ENCODE measurements at regions not wholly inside any gene's neighbourhood (a gene's known extent, or its start where the extent isn't known, plus 50 kb on each side); places are given as distances from the start of the nearest gene placed in this dataset.

GRCh38 chr7:13139436-13139835 is 452.0 kb downstream of the ARL4A start:
- TF ChIP-seq CTCF (conservative IDR thresholded peaks at IDR 0.05; ENCODE audit: low read depth, low read length): no peak
- no peak overlapping the region for H3K4me2 ChIP-seq

GRCh38 chr7:13144673-13145072 is 457.2 kb downstream of the ARL4A start:
- Histone ChIP-seq H3K36me3 (ENCODE audit: insufficient read depth) (no peaks in the 10 kb centered on the region), H3K27me3 (ENCODE audit: insufficient read depth, low read depth) (no peaks in the 10 kb centered on the region), H3K4me2 (no peak overlapping the region), H3K4me3 (IDR thresholded peaks at IDR 0.05; ENCODE audit: insufficient read depth, low read depth, low read length) (no peak overlapping the region), H4K20me1 (ENCODE audit: insufficient read depth) (no peaks in the 10 kb centered on the region), H3K27ac (no peak overlapping the region), H3K4me1 (ENCODE audit: low read depth, poor library complexity, severe bottlenecking) (no peaks in the 10 kb centered on the region), H2AFZ (ENCODE audit: low read depth) (no peak overlapping the region), H3K79me2 (ENCODE audit: insufficient read depth, low read depth) (no peaks in the 10 kb centered on the region), H3K9ac (no peak overlapping the region)
- no peak for TF ChIP-seq CTCF (conservative IDR thresholded peaks at IDR 0.05; ENCODE audit: low read depth, low read length)

More at GRCh38 chr7:13139436-13139835, 452.0 kb downstream of the ARL4A start:
- Histone ChIP-seq H3K79me2 (ENCODE audit: insufficient read depth, low read depth) (no peaks in the 10 kb centered on the region), H3K27me3 (ENCODE audit: insufficient read depth, low read depth) (no peaks in the 10 kb centered on the region), H3K9ac (no peak overlapping the region), H4K20me1 (ENCODE audit: insufficient read depth) (no peaks in the 10 kb centered on the region), H3K4me1 (ENCODE audit: low read depth, poor library complexity, severe bottlenecking) (no peaks in the 10 kb centered on the region), H2AFZ (ENCODE audit: low read depth) (no peak overlapping the region), H3K4me3 (IDR thresholded peaks at IDR 0.05; ENCODE audit: insufficient read depth, low read depth, low read length) (no peak overlapping the region), H3K27ac (no peak overlapping the region), H3K36me3 (ENCODE audit: insufficient read depth) (no peaks in the 10 kb centered on the region)

GRCh38 chr7:13148548-13148947 is 461.1 kb downstream of the ARL4A start:
- Histone ChIP-seq H3K27me3 (ENCODE audit: insufficient read depth, low read depth) (no peaks in the 10 kb centered on the region), H3K4me1 (ENCODE audit: low read depth, poor library complexity, severe bottlenecking) (peaks cover 7% of the 10 kb centered on the region), H3K79me2 (ENCODE audit: insufficient read depth, low read depth) (no peaks in the 10 kb centered on the region), H3K4me2 (no peak overlapping the region), H3K36me3 (ENCODE audit: insufficient read depth) (no peaks in the 10 kb centered on the region), H4K20me1 (ENCODE audit: insufficient read depth) (no peaks in the 10 kb centered on the region), H3K4me3 (IDR thresholded peaks at IDR 0.05; ENCODE audit: insufficient read depth, low read depth, low read length) (no peak overlapping the region), H3K9ac (no peak overlapping the region), H3K27ac (no peak overlapping the region), H2AFZ (ENCODE audit: low read depth) (no peak overlapping the region)
- no peak for TF ChIP-seq CTCF (conservative IDR thresholded peaks at IDR 0.05; ENCODE audit: low read depth, low read length)

- TF ChIP-seq CTCF (conservative IDR thresholded peaks at IDR 0.05; ENCODE audit: low read depth, low read length): no peak
- no peaks in the 10 kb centered on the region for H3K79me2 ChIP-seq (ENCODE audit: insufficient read depth, low read depth)
- H3K4me2 ChIP-seq: no peak overlapping the region
- no peak overlapping the region for H3K27ac ChIP-seq
- H4K20me1 ChIP-seq (ENCODE audit: insufficient read depth): no peaks in the 10 kb centered on the region
- no peak overlapping the region for H3K4me3 ChIP-seq (IDR thresholded peaks at IDR 0.05; ENCODE audit: insufficient read depth, low read depth, low read length)
- no peak overlapping the region for H2AFZ ChIP-seq (ENCODE audit: low read depth)
- H3K36me3 ChIP-seq (ENCODE audit: insufficient read depth): no peaks in the 10 kb centered on the region
- no peaks in the 10 kb centered on the region for H3K27me3 ChIP-seq (ENCODE audit: insufficient read depth, low read depth)
- H3K4me1 ChIP-seq (ENCODE audit: low read depth, poor library complexity, severe bottlenecking): peaks cover 37% of the 10 kb centered on the region
- no peak overlapping the region for H3K9ac ChIP-seq
Measured at GRCh38 chr7:13151978-13152377, 464.5 kb downstream of the ARL4A start.

Measured in KMS-11 (cell line).